ENCODE measurements at regions not wholly inside any gene's neighbourhood (a gene's known extent, or its start where the extent isn't known, plus 50 kb on each side); places are given as distances from the start of the nearest gene placed in this dataset.
A peak's percentile ranks its signal among the peaks of the same experiment; 100 is the strongest.

GRCh38 chr3:184659797-184660301 is 52.0 kb downstream of the MAGEF1 start:
- no peak for DNase-seq (ENCODE audit: low read depth)

DNA sequence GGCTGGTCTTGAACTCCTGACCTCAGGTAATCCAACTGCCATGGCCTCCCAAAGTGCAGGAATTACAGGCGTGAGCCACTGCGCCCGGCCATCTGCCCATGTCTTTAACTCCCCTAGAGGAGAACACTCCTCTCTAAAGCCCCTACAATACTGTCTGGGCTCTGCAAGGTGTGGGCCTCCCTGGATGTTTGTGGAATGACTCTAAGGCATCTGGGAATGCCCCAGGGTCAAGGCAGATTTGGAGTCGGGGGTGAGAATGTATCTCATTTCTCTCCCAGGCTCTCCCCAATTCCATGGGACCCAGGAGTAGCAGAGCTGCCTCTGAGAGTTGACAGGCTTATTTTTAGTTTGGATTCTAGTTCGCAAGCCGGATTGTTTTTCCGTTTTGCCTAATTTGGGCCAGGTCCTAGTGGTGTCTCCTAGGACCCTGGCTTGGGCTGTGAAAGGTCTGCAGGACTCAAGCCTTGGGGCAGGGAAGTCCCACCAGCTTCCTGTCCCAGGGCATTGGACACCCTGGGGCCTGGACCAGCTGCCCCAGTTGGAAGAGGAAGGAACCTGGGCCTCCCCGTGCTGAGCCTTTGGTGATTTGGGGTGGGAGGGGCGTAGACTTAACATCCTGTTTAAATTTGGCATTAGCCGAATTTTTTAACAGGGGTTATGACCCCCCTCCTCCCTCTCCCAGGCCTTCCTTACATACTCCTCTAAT is 53.5 kb downstream of the MAGEF1 start:
- no peak for DNase-seq (ENCODE audit: low read depth)

DNA sequence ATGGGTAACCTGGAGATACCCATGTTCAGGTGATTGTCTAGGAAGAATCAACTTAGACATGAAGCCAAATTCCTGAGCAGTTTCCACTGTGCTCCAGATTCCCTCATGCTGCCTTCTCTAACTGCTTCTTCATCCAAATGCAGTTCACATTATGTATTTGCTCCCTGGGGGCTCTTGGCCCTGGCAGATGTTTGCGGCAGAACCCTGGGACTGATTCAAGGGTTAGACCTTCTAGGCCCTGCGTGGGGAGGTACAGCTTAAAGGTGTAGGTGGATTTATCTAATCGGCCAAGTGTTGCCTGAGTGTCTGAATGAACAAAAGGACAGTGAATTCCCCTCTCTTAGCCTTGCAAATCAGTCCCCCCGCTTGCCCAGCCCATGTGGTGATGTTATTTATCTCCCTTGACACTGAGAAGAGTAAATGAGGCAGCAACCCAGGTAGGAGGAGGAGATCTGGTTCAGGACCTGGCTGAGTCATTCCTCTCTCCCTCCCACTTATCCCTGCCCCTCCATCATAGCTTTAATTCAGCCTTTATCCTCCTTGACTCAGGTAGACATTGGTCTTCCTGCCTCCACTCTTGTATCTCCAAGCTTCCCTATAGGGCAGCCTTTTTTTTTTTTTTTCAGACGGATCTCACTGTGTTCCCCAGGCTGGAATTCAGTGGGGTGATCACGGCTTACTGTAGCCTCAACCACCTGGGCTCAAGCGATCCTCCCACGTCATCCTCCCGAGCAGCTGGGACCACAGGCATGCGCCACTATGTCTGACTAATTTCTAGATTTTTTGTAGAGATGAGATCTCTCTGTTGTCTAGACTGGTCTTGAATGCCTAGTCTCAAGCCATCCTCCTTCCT is 54.8 kb downstream of the MAGEF1 start:
- peak; percentile 25 for DNase-seq (ENCODE audit: low read depth)

- no peak for DNase-seq (ENCODE audit: low read depth)
These were observed 55.4 kb downstream of the MAGEF1 start for GRCh38 chr3:184656458-184656828.

DNA sequence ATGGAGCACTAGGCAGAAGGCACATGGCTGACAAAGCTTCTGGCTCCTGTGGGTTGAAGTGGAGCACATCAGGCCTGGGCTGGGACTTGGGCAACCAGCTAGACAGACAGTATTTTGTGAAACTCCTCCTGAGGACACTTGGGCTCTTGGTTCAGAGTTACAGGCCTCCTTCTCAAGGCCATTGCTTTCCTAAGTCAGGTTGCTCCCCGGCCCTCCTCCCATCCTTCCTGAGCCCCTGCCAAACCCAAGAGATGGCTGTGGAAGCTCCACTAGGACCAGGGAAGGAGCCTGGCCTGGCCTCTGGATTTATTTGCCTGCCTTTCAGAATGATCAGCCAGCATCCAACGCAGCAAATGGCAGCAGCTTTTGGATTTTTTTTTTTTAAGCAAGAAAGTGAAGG is 56.3 kb downstream of the MAGEF1 start:
- no peak for DNase-seq (ENCODE audit: low read depth)

- DNase-seq (ENCODE audit: low read depth), result no peak
These were observed 57.5 kb downstream of the MAGEF1 start for GRCh38 chr3:184654375-184654774.

DNA sequence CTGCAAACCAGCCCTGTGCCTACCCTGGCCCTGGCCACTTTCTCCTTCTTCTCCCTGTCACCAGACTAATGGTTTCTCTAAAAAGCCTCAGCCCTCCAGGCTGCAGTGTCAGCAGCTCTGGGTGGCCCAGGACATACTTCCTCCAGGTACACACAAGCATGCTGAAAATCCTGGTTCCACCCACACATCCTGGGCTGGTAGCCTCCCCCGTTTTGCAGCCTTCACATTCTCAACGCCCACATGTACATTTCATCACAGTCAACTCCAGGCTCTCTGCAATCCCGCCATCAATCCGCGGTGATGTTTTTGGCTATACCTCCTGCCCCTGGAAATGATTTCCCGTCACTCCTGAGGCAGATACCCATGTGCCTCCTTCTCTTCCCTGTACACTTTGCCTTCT is 59.4 kb downstream of the MAGEF1 start:
- peak; percentile 77 for DNase-seq (ENCODE audit: low read depth)

DNA sequence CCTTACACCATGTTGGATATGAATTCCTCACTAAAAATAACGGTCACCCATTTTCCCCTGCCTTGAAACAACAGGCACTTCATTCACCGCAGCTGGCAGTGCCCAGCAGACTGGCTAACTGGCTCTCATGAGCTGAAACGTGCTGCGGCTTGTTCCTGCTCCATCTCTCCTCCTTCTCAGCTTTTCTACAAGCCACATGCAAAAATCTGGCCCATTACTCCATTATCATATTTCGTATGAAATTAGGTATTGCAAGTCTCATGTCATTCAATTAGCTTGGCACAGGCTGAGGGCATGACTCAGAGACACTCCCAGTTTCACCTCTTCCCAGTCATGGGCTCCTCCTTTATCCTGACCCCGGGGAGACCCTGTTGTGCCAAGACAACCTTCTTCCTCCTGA is 60.0 kb downstream of the MAGEF1 start:
- DNase-seq (ENCODE audit: low read depth), result peak; percentile 39

DNA sequence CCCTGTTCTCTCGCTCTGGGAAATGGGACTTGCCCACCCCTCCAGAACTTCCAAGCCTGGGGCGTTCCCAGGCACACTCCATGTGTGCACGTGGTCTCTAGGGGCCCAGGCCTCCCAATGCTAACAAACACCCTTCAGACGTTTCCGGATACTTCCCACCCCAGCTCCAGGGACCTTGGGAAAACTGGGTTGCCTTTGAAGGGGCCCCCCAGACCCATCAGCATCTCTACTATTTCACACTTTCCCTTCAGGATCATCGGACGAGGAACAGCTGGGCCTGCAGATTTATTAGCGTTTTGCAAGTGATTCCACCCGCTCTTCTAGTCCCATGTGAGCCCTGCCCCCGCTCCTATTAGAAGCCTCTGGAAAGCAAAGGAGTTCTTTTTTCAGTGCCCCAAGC is 63.2 kb downstream of the MAGEF1 start:
- no peak for DNase-seq (ENCODE audit: low read depth)

DNA sequence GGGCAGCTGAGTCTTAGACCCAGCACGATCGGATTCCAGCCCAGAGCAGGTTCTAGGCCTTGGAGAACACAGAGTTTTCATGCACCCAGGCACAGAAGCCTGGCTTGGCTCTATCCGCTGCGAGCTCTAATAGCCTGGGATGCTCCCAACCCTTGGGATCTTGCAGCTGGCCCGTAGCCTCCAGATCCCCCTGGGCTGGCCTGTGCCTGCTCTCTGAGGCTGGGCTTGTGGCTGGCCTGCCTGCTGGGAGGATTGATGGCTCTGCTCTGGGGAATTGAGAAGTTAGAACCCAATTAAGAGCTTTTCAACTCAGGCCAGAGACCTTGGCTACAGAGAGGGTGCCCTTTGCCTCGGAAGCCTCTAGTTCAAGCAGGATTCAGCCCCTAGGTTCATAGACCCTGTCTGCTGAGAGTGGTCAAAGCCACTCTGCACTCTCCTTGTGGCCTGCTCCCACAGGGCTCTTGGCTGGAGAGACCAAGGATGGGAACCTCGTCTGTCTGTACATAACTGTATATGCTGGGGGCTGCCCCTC is 64.4 kb downstream of the MAGEF1 start:
- DNase-seq (ENCODE audit: low read depth), result no peak

DNA sequence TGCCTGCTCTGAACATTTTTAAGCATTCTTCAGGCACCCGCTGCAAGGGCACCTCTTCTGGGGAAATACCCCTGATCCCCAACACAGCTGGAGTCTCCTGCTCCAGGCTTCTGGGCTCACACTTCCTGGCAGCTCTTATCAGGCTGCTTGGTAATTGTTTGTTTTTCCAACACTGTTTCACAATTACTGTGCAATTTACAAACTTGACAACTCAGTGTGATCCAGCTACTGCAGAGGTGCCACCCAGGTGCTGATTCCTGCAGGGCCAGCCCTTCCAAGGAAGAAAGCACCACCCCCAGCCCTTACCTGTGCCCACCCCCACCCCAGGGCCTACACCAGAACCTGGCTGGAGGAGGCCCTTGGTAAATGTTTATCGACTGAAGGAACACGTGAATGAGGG is 66.5 kb downstream of the MAGEF1 start:
- peak; percentile 51 for DNase-seq (ENCODE audit: low read depth)

GRCh38 chr3:184643442-184643841 is 68.4 kb downstream of the MAGEF1 start:
- no peak for DNase-seq (ENCODE audit: low read depth)

DNA sequence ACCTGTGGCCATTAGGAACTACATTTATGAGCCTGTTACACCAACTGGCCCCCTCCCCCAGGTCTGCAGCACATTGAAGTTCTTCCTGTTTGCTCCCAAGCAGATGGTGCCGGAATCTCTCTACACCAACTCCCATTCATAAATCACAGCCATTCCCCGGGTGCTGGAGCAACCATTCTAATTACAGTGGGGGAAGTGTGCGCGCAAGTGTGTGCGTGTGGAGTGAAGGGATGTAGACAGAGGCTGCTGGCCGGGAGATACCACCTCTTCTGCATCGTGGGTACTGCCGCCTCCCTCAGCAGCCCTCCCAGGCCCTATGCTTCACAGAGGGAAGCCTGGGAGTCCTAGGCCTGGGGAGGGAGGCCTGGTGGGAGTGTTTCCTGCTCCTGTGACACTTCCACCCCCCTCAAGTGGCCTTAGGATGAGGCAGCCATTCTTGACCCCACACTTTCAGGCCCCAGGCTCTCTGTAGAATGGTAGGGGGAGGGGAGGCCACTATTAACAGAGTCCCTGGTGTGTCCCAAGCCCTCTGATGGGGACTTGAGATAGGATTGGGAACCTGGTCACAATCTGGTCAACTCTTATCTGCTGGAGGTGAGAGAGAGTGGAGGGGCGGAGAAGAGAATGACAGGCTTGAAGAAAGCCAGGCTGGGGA is 69.1 kb downstream of the MAGEF1 start:
- no peak for DNase-seq (ENCODE audit: low read depth)

DNA sequence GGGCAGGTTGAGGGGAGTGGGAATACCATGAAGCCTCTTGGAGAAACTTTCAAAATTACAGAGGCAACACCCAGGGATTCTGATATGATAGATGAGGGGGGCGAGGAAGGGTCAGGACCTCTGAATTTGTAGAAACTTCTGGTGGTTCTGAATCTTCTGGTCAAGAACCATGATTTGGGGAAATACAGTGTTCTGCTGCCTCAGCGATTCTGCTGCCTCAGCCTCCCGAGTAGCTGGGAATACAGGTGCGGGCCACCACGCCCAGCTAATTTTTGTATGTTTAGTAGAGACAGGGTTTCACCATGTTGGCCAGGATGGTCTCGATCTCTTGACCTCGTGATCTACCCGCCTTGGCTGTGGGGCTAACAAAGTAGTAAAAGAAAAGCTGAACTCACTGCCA is 70.4 kb downstream of the MAGEF1 start:
- no peak for DNase-seq (ENCODE audit: low read depth)

DNA sequence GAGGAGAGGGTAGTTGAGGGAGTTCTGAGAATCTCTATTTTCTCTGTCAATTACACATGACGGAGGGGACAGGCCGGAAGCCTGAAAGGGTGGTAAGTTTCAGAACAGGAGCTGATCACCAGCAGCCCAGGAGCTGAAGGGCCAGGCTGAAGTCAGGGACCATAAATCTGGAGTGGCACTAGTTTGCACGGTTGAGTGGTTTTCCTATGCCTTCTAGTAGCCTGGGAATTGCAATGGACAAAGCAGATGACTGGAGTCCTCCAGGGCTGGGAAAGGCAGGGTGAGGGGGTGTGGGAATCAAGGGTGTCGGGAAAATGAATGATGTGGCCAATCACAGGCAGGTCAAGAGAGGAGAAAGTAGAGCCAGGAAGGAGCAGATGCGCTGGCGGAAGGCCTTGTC is 72.5 kb downstream of the MAGEF1 start:
- peak; percentile 91 for DNase-seq (ENCODE audit: low read depth)

GRCh38 chr3:184637705-184638104 is 74.2 kb downstream of the MAGEF1 start:
- DNase-seq (ENCODE audit: low read depth), result no peak

GRCh38 chr3:184636741-184637316 is 75.0 kb downstream of the MAGEF1 start:
- peak; percentile 94 for DNase-seq (ENCODE audit: low read depth)

GRCh38 chr3:184635774-184636173 is 74.2 kb downstream of the EPHB3 start:
- no peak for DNase-seq (ENCODE audit: low read depth)

GRCh38 chr3:184635126-184635525 is 73.5 kb downstream of the EPHB3 start:
- DNase-seq (ENCODE audit: low read depth), result no peak

DNA sequence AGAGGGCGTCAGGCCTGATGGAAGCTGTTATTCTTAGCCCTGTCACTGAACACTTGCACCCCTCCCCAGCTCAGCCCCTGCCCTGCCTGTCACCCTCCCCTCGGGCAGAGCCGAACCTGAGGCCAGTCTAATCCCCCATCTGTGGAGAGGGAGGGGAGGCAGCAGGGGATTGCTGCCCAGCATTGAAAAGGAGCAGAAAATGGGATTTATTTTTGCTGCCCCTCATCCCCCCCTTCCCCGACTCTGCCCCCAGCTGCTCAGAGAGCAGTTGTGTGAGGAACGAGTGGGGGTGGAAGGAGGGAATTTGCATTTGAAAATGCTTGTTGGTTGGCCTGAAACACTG is 71.6 kb downstream of the EPHB3 start:
- no peak for DNase-seq (ENCODE audit: low read depth)

DNA sequence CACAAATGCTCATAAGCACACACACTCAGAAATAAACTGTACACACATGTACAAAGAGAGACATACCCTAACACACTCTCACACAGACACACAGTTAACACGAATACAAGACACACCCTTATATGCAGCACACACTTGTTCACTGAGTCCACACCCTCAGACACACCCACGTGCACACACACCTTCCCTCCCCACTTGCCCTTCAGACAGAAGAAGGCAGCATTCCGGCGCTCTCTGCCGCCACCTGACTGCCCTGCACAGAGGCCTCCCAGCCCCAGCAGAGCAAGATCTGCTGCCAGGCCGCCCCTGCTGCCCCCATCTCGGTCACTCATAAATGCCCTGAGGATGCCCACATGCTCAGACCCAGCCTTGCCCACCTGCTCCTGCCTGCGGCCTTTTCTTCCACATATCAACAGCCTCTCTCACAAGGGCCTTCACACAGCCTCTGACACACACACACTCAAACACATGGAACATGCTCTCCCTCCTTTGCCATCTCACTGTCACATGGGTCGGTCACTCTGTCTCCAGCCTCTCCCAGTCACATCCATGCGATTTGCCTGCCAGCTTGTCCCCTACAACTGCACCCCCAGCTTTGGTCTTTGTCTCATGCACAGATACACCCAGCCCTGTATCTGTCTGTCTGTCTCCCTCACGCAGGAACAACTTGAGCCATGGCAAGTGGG is 71.1 kb downstream of the EPHB3 start:
- no peak for DNase-seq (ENCODE audit: low read depth)
